Hypothalamus (tissue), 51 donors: ENCODE measurements at regions not wholly inside any gene's neighbourhood (a gene's known extent, or its start where the extent isn't known, plus 50 kb on each side); places are given as distances from the start of the nearest gene placed in this dataset.

Source experiments
- DNase-seq, 51 donors: peaks; one replicate each; lab custom pipeline; 2025; lab: John Stamatoyannopoulos, UW

- DNase-seq = no peak
Measured at GRCh38 chr11:27861706-27862430, 161.6 kb upstream of the BDNF start.

- no peak for DNase-seq
Measured at GRCh38 chr11:27860811-27861210, 160.6 kb upstream of the BDNF start.

GRCh38 chr11:27858866-27859265, 158.6 kb upstream of the BDNF start:
- DNase-seq = no peak

- DNase-seq = no peak
Measured at GRCh38 chr11:27857588-27857987, 157.3 kb upstream of the BDNF start.

- no peak for DNase-seq
Measured at GRCh38 chr11:27857014-27857413, 156.8 kb upstream of the BDNF start.

GRCh38 chr11:27848423-27848822, 148.2 kb upstream of the BDNF start:
- no peak for DNase-seq

- no peak for DNase-seq
Measured at GRCh38 chr11:27847496-27847895, 147.2 kb upstream of the BDNF start.

GRCh38 chr11:27842290-27842689, 142.0 kb upstream of the BDNF start:
- no peak for DNase-seq

- DNase-seq = no peak
Measured at GRCh38 chr11:27841023-27841422, 140.8 kb upstream of the BDNF start.

- DNase-seq = no peak
Measured at GRCh38 chr11:27839226-27839913, 139.1 kb upstream of the BDNF start.

- no peak for DNase-seq
Measured at GRCh38 chr11:27838674-27839073, 138.4 kb upstream of the BDNF start.

- no peak for DNase-seq
Measured at GRCh38 chr11:27837895-27838563, 137.8 kb upstream of the BDNF start.

- no peak for DNase-seq
Measured at GRCh38 chr11:27830206-27830605, 130.0 kb upstream of the BDNF start.

GRCh38 chr11:27820249-27820648, 120.0 kb upstream of the BDNF start:
- DNase-seq = no peak

GRCh38 chr11:27816197-27816596, 115.9 kb upstream of the BDNF start:
- no peak for DNase-seq

- DNase-seq = no peak
Measured at GRCh38 chr11:27812341-27812740, 112.1 kb upstream of the BDNF start.

- DNase-seq = no peak
Measured at GRCh38 chr11:27807596-27807995, 107.3 kb upstream of the BDNF start.

GRCh38 chr11:27806122-27806521, 105.9 kb upstream of the BDNF start:
- no peak for DNase-seq

GRCh38 chr11:27795955-27796861, 96.0 kb upstream of the BDNF start:
- DNase-seq = no peak

- no peak for DNase-seq
Measured at GRCh38 chr11:27786864-27787263, 86.6 kb upstream of the BDNF start.

- DNase-seq = no peak
Measured at GRCh38 chr11:27786331-27786730, 86.1 kb upstream of the BDNF start.
